T47D (cell line): ENCODE measurements at regions not wholly inside any gene's neighbourhood (a gene's known extent, or its start where the extent isn't known, plus 50 kb on each side); places are given as distances from the start of the nearest gene placed in this dataset.

Experiments
- DNase-seq, 2 experiments: peaks; one replicate each; pipeline versions ENCODE4 v3.0.0 to v3.0.0-alpha.2; 2011 to 2012; ENCODE audit warnings: low read depth in 1 of 2, low spot score in 1 of 2
- JUND ChIP-seq: IDR thresholded peaks from 2 replicates; pipeline ENCODE4 v1.6.1; 2012; ENCODE audit warnings: low read depth
- in situ Hi-C: cut with HindIII; loops from 2 replicates; pipeline ENCODE4 v1.10.0; 2016; ENCODE audit warnings: low sequenced_read_pairs, low pct_unique_long_range_greater_than_20kb

DNA sequence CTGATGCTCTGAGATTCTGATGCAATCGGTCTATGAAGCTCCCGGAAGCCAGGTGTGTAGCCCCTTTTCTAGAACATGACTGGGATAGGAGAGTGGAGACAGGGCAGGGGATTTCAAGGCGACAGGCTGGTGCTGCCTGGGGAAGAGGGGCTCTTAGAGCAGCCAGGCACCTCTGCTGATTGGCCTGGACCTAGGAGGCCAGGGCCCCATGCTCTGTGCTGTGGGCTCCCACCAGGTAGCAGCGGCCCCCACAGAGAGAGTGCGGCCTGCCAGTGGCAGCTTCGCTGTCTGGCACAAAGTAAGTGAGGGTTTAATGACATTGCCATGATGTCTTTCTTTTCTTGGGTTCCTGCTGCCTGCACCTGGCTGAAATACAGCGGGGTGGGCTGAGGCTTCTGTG, 99.4 kb upstream of the PODXL start:
- TF ChIP-seq JUND, result no peak
- in situ Hi-C loops, result no loop called here
- no peak for DNase-seq

DNA sequence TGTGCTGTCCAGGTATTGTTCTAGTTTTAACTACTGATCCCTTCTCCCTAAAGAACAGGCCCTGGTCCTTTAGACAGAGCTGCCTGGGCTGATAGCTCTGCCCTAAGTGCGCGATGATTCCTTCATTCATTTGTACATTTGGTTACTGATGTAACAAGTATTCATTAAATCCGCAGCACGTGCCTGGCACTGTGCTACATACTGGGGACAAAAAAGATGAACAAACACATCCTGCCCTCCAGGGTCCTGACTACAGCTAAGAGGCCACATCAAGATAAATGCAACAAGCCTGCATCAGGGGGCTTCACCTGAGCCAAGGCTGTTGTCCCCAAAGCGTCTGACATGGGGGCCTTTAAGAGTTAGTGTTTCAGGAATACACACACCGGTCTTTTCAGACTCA, 99.0 kb upstream of the PODXL start:
- no peak for DNase-seq
- no peak for TF ChIP-seq JUND
- in situ Hi-C loops, result no loop called here

DNA sequence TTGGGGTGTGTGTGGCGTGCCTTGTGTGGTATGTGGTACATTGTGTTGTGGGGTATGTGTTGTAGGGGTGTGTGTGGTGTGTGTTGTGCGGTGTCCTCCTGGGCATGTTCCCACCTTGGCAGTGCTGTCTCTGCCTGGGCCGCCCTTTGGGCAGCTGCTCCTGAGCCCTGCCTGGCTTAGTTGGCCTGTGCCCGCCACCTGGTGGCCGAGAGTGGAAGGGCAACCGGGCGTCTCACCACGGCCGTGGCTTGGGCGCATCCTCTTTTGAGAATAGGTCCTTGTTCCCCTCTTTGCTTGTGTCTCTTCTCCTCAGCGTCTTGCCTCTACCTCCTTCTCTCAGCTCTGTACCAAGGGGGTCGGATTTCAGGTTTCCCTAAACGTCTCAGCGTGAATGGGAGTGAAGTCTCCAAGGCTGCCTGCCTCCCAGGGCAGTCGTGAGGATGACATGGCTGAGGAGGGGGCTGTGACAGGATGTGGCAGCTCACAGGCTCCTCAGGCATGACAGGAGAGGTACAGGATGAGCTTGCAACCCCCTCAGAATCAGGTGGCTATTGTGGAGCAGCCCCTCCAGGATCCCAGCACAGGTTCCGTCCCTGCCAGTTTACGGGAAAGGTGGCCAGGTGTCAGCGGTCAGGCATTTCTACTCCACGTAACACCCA, 98.4 kb upstream of the PODXL start:
- in situ Hi-C loops, result no loop called here
- TF ChIP-seq JUND, result no peak
- peak; percentile 51 to 69 for DNase-seq

DNA sequence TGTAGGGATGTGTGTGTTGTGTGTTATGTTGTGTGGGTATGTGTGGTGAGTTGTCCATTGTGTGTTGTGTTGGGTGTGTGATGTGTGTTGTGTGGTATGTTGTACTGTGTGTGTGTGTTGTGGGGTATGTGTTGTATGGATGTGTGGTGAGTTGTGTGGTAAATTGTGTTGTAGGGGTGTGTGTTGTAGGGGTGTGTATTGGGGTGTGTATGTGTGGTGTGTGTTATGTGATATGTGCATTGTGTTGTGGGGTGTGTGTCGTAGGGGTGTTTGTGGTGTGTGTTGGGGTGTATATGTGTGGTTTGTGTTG, 97.8 kb upstream of the PODXL start:
- no peak for TF ChIP-seq JUND
- DNase-seq, result no peak

DNA sequence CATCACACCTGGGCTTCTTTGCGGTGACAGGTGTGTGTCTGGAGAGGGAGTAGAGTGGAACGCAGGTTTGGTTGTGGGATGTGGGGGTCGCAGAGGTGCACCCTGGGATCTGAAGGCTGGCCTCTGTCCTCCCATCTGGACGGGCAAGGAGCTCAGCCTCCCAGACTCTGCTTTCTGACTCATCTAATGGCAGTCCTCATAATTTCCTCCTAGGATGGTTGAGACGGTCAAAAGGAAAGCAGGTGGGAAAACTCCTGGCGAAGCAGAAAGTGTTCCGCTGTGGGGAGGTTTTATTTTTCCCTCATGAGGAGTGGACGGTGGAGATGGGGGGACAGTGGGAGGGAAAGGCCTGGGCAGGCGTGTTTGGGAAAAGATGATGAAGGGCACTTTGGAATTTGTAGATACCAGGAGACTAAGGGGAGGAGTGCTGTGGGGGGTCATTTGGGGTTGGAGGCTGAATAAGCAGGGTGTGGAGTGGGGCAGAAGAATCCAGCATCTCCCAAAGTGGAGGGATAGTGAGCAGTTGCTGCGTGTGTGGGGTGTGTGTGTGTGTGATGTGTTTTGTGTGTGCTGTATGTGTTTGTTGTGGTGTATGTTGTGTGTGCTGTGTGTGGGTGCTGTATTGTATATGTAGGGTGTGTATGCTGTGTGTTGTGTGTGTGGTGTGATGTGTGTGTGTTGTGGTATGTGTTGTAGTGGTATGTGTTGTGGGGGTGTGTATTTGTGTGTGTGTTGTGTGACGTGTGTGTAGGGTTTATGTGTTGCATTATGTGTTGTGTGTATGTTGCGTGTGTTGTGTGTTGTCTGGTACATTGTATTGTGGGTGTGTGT, 97.2 kb upstream of the PODXL start:
- in situ Hi-C loops, result no loop called here
- no peak for TF ChIP-seq JUND

More for the DNA sequence above, 97.8 kb upstream of the PODXL start:
- in situ Hi-C loops, result no loop called here

DNA sequence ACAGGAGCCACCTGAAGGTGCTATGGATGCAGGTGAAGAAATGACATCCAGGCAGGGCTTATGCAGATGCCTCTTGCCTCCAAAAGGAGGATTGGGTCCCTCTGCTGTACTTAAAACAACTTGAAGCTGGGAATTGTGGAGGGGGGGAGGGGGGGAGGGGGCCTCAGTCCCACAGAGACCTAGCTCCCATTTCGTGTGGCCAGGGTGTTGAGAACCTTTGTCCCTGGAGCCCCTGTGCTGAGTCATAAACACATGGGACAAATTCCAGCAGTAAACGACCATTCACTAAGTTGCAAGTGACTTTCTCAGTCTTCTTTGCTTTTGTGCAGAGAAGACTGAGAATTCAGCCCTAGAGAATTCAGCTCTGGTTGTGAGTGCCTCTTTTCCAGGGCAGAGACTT, 96.5 kb upstream of the PODXL start:
- in situ Hi-C loops, result no loop called here
- no peak for TF ChIP-seq JUND
- no peak for DNase-seq

More for the DNA sequence above, 97.2 kb upstream of the PODXL start:
- DNase-seq, result no peak

DNA sequence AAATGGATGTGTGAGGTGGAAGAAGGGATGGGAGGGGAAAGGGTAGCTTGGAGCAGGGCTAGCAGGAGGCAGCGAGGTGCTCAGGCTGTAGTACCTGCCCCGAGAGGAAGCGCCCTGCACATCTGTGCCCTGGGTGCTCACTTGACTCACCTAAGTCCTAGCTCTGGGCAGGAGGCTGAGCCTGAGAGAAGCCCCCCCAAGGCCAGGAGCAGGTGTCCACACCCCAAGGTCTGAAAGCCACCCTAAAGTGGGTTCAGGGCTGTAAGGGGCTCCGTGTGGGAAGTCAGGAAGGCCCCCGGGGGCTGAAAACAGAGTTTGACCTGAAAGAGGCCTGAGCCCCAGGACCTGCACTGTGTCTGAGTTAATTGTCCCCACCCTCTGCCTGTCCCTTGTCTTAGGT, 95.8 kb upstream of the PODXL start:
- in situ Hi-C loops, result no loop called here
- no peak for TF ChIP-seq JUND
- no peak for DNase-seq

DNA sequence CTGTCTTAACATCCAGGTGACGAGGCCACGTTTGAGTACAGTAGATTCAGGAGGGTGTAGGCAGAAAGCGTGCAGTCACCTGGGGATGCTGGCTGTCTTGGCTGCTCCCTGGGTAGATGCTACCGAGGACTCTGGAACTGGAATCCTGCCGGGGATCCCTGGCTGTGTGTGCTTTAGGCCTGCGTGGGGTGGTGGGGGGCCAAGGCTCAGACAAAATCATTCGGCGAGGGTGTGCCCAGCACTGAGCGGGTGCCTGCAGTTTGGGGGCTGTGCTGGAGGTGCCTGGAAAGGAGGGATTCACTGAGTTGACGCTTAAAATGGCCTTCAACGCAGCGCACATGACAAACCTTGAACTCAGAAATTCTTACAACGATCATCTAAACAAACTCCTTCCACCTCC, 93.5 kb upstream of the PODXL start:
- no peak for TF ChIP-seq JUND

DNA sequence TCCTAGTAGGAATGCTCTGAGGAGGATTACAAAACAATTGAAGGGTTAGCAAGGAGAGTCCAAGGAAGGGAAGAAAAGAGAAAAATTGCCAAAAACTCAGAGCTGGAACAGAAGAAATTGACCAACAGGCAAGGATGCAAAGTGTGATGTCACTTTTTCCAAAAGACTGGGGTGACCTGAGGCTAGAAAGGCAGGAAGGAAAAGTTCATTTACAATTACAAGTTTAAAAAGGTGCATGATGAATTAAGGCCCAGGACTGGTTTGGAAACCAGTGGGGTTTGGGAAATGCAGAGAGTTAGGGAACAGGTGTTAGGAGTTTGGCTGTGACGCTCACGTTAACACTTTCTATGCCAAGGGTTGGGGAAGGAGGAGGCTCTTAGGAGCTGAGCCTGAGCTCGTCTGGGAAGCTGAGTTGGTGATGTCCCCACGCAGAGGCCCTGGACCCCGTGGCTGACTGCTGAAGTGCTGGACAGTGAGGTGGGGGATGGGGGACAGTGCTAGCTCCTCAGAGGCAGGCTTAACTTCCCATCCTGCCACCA, 92.6 kb upstream of the PODXL start:
- no peak for DNase-seq
- in situ Hi-C loops, result no loop called here
- no peak for TF ChIP-seq JUND

More for the DNA sequence above, 93.5 kb upstream of the PODXL start:
- DNase-seq, result no peak
- in situ Hi-C loops, result no loop called here

DNA sequence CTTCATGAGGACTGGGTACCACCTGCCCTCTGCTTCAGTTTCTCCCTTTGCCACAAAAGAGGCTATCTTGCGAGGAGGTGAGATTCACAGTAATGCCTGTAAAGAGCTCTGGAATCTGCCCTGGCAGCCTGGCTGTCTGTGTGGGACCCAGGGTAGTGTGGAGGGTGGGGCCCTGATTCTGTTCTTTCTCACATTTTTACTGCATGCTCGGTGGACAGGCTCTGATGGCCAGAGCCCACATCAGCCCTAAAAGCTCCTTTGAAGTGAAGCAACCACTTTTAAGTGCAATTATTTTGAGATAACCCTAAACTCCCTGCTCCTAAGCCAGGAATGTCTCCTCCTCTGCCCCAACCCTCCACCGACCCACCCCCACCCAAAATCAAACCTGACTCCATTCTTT, 92.1 kb upstream of the PODXL start:
- in situ Hi-C loops, result no loop called here
- DNase-seq, result no peak
- TF ChIP-seq JUND, result no peak

DNA sequence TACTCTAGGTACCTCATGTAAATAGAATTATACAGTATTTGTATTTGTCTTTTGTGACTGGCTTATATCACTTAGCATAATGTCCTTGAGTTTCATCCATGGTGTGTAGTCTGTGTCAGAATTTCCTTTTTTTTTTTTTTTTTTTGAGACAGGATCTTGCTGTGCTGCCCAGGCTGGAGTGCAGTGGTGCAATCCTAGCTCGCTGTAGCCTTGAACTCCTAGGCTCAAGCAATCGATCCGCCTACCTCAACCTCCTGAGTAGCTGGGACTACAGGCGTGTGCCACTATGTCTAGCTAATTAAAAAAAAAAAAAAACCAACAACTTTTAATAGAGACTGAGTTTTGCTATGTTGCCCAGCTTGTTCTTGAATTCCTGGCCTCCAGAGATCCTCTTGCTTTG, 89.8 kb upstream of the PODXL start:
- no peak for TF ChIP-seq JUND
- in situ Hi-C loops, result no loop called here
- no peak for DNase-seq

DNA sequence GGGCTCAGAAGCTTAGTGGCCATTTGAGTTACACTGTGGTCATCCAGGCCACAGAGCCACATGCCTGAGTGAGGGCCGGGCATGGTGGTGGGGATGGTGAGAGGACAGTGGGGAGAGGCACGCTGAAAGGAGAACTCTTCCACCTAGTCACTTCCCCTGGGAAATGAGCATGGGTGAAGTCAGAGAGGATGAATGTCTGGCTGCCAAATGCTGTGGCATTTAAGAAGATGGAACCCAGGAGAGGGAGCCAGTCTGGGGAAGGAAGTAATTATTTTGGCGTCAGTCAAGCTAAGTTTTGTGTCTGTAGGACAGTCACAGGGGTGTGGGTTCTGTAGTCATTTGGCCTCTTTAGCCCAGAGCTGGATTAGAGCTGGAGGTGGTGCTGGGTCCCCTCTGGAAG, 86.0 kb upstream of the PODXL start:
- DNase-seq, result no peak
- TF ChIP-seq JUND, result no peak
- in situ Hi-C loops, result no loop called here

DNA sequence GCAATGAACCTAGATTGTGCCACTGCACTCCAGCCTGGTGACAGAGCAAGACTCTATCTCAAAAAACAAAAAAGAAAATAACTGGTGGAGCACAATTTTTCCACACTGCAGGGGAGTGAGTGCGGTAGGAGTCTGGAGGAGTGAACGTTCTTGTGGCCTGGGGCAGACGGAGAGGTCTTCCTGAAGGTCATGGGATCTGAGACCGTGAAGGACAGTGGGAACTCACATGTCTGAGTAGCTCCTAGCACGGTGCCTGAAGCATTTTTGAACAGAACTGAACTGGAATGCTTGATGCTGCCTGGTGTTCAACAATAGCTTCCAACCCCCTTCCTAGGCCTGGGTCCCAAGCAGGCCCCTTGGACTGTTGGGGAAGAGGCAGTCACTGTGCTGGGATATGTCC, 84.3 kb upstream of the PODXL start:
- no peak for TF ChIP-seq JUND
- DNase-seq, result no peak
- in situ Hi-C loops, result no loop called here
